Prostate gland (tissue), 2 donors: ENCODE measurements at regions not wholly inside any gene's neighbourhood (a gene's known extent, or its start where the extent isn't known, plus 50 kb on each side); places are given as distances from the start of the nearest gene placed in this dataset.
"Not testable (repeated sequence)": the region's sequence is repeated elsewhere in the genome, so short reads cannot be mapped to it uniquely, and the experiment has no call there.

Source experiments
- DNase-seq: peaks from one replicate; pipeline ENCODE4 v3.0.0-alpha.2; 2019; ENCODE audit warnings: low spot score
- H3K27ac ChIP-seq, 2 donors: fragments of 200-600 bp; sonication (generic); 2 replicates each; pipeline ENCODE4 v1.5.1; 2017 to 2019
- H3K27me3 ChIP-seq: fragments of 200-600 bp; sonication (generic); replicated peaks from 2 replicates; pipeline ENCODE4 v1.5.1; 2019; ENCODE audit not compliant: insufficient read depth
- H3K36me3 ChIP-seq, 2 donors: fragments of 200-600 bp; sonication (generic); 1 replicate in 1 of 2; 2 replicates in 1 of 2; pipeline versions ENCODE4 v1.5.1 to v1.8.1; 2017 to 2019
- H3K4me1 ChIP-seq: fragments of 200-600 bp; sonication (generic); replicated peaks from 2 replicates; pipeline ENCODE4 v1.5.1; 2019
- H3K4me3 ChIP-seq, 2 donors: fragments of 200-600 bp; sonication (generic); 2 replicates each; pipeline ENCODE4 v1.5.1; 2017 to 2019
- H3K9me3 ChIP-seq: fragments of 200-600 bp; sonication (generic); 2 replicates; pipeline ENCODE4 v1.5.1; 2017
- POLR2A ChIP-seq: fragments of 450-650 bp; IDR thresholded peaks from one replicate; pipeline ENCODE4 v1.6.1; 2016; ENCODE audit warnings: antibody characterized with exemption, mild to moderate bottlenecking
- POLR2AphosphoS5 ChIP-seq: sonication (generic); formaldehyde crosslinking; IDR thresholded peaks from one replicate; pipeline ENCODE4 v1.6.1; 2017; ENCODE audit warnings: antibody characterized with exemption
- WGBS: methylation state at CpG from one replicate; pipeline ENCODE4 v1.1.5; 2018; 5-methylcytosine and 5-hydroxymethylcytosine counted together
- intact Hi-C: fragments of 100-400 bp; cut with DNase I; formaldehyde crosslinking; loops from one replicate; pipeline ENCODE4 v1.14.2; 2022
- TF ChIP-seq, protein P1 (sequence below), 4 experiments: fragments of 200-600 bp in 2 of 4; fragments of 450-650 bp in 2 of 4; sonication (generic) in 2 of 4; IDR thresholded peaks; 1 replicate in 3 of 4; 2 replicates in 1 of 4; pipeline ENCODE4 v1.5.1; 2016 to 2019; ENCODE audit warnings: antibody characterized with exemption in 4 of 4, mild to moderate bottlenecking in 2 of 4, moderate library complexity in 2 of 4

DNA sequence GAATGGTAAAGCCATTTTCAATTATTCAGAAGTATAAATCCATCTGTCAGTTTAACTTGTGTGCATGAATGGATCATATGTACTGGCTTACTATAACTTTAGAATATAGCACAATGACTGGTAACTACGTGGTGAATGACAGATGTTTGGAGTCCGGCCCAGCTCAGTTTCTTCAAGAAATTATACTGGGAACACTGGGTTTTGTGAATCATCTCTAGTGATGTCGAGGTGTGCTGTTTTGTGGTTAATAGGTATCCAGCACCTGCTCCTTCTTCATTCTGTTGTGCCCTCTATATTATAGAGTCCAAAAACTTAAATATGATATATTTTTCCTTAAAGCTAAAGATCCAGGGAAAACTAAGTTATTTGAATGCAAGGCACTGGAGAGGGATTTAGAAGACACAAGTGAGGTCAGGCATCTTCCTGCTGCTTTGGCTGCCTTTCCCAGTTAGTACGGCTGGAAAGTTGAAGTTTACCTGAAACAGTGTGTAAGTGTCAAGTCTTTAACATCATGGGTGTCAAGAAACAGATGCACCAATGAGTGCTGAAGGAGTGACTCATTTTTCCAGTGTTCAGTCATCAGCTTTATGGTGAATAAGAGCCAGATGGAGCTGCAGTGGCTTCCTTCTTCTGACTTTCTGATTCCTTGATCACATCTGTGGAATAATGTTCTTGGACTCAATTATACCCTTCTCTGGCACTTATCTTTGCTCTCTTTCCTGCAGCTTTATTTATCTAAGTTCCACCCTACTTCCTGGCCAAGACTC lies 1079.5 kb upstream of the CELF4 start:
- intact Hi-C loops: no loop called here
- H3K4me3 ChIP-seq: no peak overlapping the region
- no peaks in the 10 kb centered on the region for H3K9me3 ChIP-seq
- 84% methylated on average over 4 of the region's 4 CpGs for WGBS
- no peak overlapping the region for H3K27ac ChIP-seq
- H3K27me3 ChIP-seq: no peaks in the 10 kb centered on the region
- no peaks in the 10 kb centered on the region for H3K36me3 ChIP-seq
- no peak for DNase-seq
- TF ChIP-seq POLR2A: no peak
- TF ChIP-seq, protein P1, sequence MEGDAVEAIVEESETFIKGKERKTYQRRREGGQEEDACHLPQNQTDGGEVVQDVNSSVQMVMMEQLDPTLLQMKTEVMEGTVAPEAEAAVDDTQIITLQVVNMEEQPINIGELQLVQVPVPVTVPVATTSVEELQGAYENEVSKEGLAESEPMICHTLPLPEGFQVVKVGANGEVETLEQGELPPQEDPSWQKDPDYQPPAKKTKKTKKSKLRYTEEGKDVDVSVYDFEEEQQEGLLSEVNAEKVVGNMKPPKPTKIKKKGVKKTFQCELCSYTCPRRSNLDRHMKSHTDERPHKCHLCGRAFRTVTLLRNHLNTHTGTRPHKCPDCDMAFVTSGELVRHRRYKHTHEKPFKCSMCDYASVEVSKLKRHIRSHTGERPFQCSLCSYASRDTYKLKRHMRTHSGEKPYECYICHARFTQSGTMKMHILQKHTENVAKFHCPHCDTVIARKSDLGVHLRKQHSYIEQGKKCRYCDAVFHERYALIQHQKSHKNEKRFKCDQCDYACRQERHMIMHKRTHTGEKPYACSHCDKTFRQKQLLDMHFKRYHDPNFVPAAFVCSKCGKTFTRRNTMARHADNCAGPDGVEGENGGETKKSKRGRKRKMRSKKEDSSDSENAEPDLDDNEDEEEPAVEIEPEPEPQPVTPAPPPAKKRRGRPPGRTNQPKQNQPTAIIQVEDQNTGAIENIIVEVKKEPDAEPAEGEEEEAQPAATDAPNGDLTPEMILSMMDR (IDR thresholded peaks at IDR 0.05): no peak
- no peak for TF ChIP-seq POLR2AphosphoS5
- no peaks in the 10 kb centered on the region for H3K4me1 ChIP-seq

DNA sequence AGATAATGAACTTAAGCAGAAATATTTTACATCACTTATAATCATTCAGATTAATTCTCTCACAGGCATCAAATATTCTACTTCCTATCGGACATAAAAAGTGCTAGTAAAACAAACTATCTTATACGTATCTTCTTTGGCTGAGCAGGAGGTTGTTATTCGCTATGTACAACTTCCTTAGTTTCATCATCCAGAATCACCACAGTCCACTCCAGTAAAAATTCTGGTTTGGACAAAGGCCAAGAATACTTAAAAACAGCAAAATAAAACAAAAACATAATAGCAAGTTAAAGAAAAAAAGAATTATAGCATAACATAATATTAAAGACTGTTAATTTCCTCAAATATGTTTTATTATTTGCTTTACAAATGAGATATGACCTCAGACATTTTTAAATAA lies 1077.1 kb upstream of the CELF4 start:
- no peak overlapping the region for H3K4me3 ChIP-seq
- no peaks in the 10 kb centered on the region for H3K27me3 ChIP-seq

DNA sequence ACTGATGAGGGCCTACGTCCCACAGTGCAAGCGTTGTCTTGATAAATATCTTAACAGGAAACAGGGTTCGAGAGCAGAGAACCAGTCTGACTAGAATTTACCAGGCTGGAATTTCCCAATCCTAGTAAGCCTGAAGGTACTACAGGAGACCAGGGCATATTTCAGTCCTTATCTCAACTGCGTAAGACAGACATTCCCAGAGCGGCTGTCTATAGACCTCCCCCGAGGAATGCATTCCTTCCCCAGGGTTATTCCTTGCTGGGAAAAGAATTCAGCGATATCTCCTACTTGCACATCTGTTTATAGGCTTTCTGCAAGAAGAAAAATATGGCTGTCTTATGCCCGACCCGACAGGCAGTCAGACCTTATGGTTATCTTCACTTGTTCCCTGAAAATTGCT lies 1074.1 kb upstream of the CELF4 start:
- H3K4me3 ChIP-seq, DNase-seq, H3K9me3 ChIP-seq, H3K27ac ChIP-seq, intact Hi-C loops, H3K4me1 ChIP-seq, H3K27me3 ChIP-seq, H3K36me3 ChIP-seq: not testable (repeated sequence)
- 81% methylated on average over 9 of the region's 9 CpGs for WGBS

More for the DNA sequence above, 1077.1 kb upstream of the CELF4 start:
- TF ChIP-seq, protein P1 (IDR thresholded peaks at IDR 0.05): no peak
- no peak for TF ChIP-seq POLR2A
- TF ChIP-seq POLR2AphosphoS5: no peak
- Histone ChIP-seq H3K4me1 (no peaks in the 10 kb centered on the region), H3K9me3 (no peaks in the 10 kb centered on the region), H3K27ac (no peak overlapping the region), H3K36me3 (no peaks in the 10 kb centered on the region)
- intact Hi-C loops: no loop called here
- DNase-seq: no peak
- whole genome bisulfite sequencing: 55% methylated on average over 3 of the region's 3 CpGs

DNA sequence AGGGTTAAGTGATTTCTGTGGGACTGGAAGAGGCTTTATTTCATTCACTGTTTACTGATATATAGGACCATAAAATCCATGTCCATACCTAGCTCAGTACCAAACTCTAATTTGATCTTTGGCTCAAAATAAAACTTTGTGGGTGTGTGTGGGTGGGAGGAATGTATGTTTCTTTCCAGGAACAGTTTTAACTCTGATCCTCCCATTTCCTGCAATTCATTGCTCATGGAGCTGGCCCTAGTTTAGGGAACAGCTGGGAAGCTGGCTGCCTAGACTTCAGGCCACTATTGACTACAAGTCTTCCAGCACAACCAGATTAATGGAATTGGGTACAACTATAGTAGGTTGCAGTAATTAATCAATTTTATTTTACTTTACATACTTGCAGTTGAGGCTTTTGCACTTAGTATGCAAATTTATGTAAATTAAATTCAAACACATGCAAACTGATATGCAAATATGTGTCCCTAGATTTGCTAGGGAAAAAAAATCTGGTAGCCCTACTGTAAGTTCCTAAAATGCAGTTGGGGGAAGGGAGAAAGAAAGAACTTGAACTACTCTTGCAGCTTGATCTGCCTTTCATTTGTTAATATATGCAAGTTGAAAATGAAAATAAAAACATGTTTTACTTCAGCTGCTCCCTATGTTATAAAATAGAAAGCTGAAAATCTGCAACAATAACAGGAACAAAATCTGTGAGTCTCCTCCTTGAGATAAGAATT lies 1070.3 kb upstream of the CELF4 start:
- intact Hi-C loops: no loop called here
- H3K4me1 ChIP-seq: no peaks in the 10 kb centered on the region
- no peak for TF ChIP-seq POLR2AphosphoS5
- TF ChIP-seq, protein P1 (IDR thresholded peaks at IDR 0.05): no peak
- no peak for TF ChIP-seq POLR2A
- H3K27ac ChIP-seq: no peak overlapping the region
- H3K36me3 ChIP-seq: no peaks in the 10 kb centered on the region
- H3K9me3 ChIP-seq: no peaks in the 10 kb centered on the region
- DNase-seq: no peak
- no peaks in the 10 kb centered on the region for H3K27me3 ChIP-seq
- no peak overlapping the region for H3K4me3 ChIP-seq

DNA sequence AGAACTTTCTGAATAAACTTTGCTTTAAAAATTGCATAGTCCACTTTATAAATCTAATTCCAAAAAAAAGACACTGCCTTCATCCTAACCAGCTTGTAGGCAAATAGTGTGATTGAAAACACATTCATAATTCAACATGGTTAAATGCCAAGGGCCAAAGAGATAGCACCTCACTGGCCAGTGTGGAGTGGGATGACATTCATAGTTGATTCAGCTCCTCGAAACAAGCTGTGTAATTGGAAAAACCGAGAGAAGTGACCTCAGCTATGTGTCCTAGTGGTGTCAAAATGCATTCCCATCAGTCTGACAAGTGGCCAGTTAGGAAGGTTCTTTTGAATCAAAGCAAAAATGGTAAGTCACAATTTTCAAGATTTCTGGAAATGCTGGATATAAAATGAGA lies 1068.5 kb upstream of the CELF4 start:
- Histone ChIP-seq H3K9me3 (no peaks in the 10 kb centered on the region), H3K4me3 (no peak overlapping the region), H3K27ac (no peak overlapping the region), H3K4me1 (no peaks in the 10 kb centered on the region), H3K36me3 (no peaks in the 10 kb centered on the region), H3K27me3 (no peaks in the 10 kb centered on the region)
- no peak for DNase-seq
- intact Hi-C loops: no loop called here
- TF ChIP-seq, protein P1 (IDR thresholded peaks at IDR 0.05): no peak
- TF ChIP-seq POLR2A: no peak
- WGBS: 76% methylated on average over 2 of the region's 2 CpGs
